A673 (cell line): ENCODE measurements at regions not wholly inside any gene's neighbourhood (a gene's known extent, or its start where the extent isn't known, plus 50 kb on each side); places are given as distances from the start of the nearest gene placed in this dataset.

Experiments
- BruUV-seq: library from RNA; stranded (reverse); fragments of 400-500 nt; replicated peaks from 2 replicates; lab custom pipeline; 2021; lab: Mats Ljungman, UMichigan
- CTCF ChIA-PET: fragments of 300-600 bp; sonication (Branson Sonifier 250); formaldehyde crosslinking; loops from one replicate; lab custom pipeline; 2022; ENCODE audit warnings: antibody characterized with exemption; lab: Charles Lee
- POLR2A ChIA-PET: fragments of 300-600 bp; sonication (Branson Sonifier 250); formaldehyde crosslinking; loops from one replicate; lab custom pipeline; 2022; ENCODE audit warnings: antibody characterized with exemption; ENCODE audit not compliant: low non-redundant PET; lab: Charles Lee
- DNase-seq: peaks from one replicate; pipeline ENCODE4 v3.0.0-alpha.2; 2015; ENCODE audit warnings: low spot score
- H3K27ac ChIP-seq: fragments of 200-600 bp; sonication (generic); 2 replicates; pipeline ENCODE4 v1.5.1; 2016; ENCODE audit warnings: mixed run types, low read depth, mild to moderate bottlenecking, mixed read lengths, antibody characterized with exemption, low read length; ENCODE audit not compliant: poor library complexity, severe bottlenecking
- H3K27me3 ChIP-seq: fragments of 200-600 bp; sonication (generic); replicated peaks from 2 replicates; pipeline ENCODE4 v1.6.1; 2017; ENCODE audit warnings: mixed run types, low read depth, mild to moderate bottlenecking, mixed read lengths, antibody characterized with exemption, low read length; ENCODE audit not compliant: insufficient read depth, poor library complexity
- H3K36me3 ChIP-seq: fragments of 200-600 bp; sonication (generic); 2 replicates; pipeline ENCODE4 v1.6.1; 2016; ENCODE audit warnings: mixed run types, mild to moderate bottlenecking, mixed read lengths, antibody characterized with exemption, low read length; ENCODE audit not compliant: insufficient read depth, poor library complexity, severe bottlenecking
- H3K4me1 ChIP-seq: fragments of 200-600 bp; sonication (generic); 2 replicates; pipeline ENCODE4 v1.6.1; 2017; ENCODE audit warnings: mixed run types, mild to moderate bottlenecking, mixed read lengths, antibody characterized with exemption, low read length; ENCODE audit not compliant: insufficient read depth, poor library complexity, severe bottlenecking
- H3K4me3 ChIP-seq: fragments of 200-600 bp; sonication (generic); 2 replicates; pipeline ENCODE4 v1.5.1; 2016; ENCODE audit warnings: low read depth, mixed run types, mild to moderate bottlenecking, mixed read lengths, low read length; ENCODE audit not compliant: poor library complexity, severe bottlenecking
- H3K9me3 ChIP-seq: fragments of 200-600 bp; sonication (generic); 2 replicates; pipeline ENCODE4 v1.6.1; 2016; ENCODE audit warnings: mixed run types, low read depth, mild to moderate bottlenecking, mixed read lengths, antibody characterized with exemption, low read length; ENCODE audit not compliant: poor library complexity, severe bottlenecking
- EZH2 ChIP-seq: fragments of 200-600 bp; sonication (generic); IDR thresholded peaks from 2 replicates; pipeline ENCODE4 v1.6.1; 2017; ENCODE audit warnings: borderline replicate concordance, low read depth, mild to moderate bottlenecking, mixed read lengths, antibody characterized with exemption, low read length; ENCODE audit not compliant: poor library complexity, severe bottlenecking
- intact Hi-C: fragments of 100-400 bp; cut with micrococcal nuclease; formaldehyde crosslinking; loops from one replicate; pipeline ENCODE4 v1.10.0; 2022; ENCODE audit not compliant: unreplicated experiment
- TF ChIP-seq, protein P1 (sequence below): fragments of 300-800, 200-600 bp; sonication (generic); conservative IDR thresholded peaks from 2 replicates; pipeline ENCODE4 v1.5.1; 2017; ENCODE audit warnings: low read depth, mild to moderate bottlenecking, antibody characterized with exemption, low read length, moderate library complexity, mixed read lengths

DNA sequence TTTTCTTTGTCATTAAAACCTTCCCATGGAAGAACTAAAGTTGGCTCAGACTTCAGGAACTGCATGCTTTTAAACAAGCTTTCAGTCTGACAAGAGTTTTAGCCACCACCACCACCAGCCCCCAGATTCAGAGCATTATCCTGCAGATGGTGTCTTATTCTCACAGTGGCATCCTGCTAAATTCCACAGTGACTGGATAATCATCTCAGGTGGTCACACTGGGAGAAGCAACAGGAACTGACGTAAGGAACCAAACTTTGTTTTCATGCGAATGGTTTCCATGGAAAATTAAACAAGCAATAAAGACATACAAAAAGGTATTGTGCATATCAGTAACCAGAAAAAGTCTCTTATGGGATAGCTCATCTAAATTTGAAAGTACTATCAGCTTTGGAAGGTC lies 370.7 kb downstream of the FBXW7 start:
- Histone ChIP-seq H3K27me3 (no peaks in the 10 kb centered on the region), H3K9me3 (no peaks in the 10 kb centered on the region), H3K36me3 (no peaks in the 10 kb centered on the region), H3K4me3 (no peak overlapping the region), H3K4me1 (no peaks in the 10 kb centered on the region), H3K27ac (no peak overlapping the region)
- BruUV-seq: no TSS peak
- CTCF ChIA-PET: no interaction called here
- POLR2A ChIA-PET: no interaction called here
- TF ChIP-seq EZH2: no peak
- TF ChIP-seq, protein P1, sequence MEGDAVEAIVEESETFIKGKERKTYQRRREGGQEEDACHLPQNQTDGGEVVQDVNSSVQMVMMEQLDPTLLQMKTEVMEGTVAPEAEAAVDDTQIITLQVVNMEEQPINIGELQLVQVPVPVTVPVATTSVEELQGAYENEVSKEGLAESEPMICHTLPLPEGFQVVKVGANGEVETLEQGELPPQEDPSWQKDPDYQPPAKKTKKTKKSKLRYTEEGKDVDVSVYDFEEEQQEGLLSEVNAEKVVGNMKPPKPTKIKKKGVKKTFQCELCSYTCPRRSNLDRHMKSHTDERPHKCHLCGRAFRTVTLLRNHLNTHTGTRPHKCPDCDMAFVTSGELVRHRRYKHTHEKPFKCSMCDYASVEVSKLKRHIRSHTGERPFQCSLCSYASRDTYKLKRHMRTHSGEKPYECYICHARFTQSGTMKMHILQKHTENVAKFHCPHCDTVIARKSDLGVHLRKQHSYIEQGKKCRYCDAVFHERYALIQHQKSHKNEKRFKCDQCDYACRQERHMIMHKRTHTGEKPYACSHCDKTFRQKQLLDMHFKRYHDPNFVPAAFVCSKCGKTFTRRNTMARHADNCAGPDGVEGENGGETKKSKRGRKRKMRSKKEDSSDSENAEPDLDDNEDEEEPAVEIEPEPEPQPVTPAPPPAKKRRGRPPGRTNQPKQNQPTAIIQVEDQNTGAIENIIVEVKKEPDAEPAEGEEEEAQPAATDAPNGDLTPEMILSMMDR: no peak
- no peak for DNase-seq
- intact Hi-C loops: no loop called here

DNA sequence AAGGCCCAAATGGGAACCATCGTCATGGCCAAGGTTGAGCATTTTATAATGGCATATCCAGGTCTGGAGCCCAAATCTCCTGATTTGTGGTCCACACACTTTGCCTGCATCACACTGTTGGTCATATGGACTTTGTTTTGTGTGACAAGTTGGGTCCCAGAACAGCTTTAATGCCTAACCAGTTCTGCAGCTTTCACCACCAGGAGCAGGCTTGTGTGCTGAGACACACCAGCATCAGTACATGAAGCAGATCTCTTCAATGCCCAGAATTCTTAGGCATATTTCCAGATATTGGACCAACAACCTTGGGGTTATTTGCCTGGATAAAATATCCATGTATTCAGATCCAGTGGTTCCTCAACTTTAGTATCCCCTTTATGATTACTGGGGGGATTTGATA lies 371.3 kb downstream of the FBXW7 start:
- TF ChIP-seq, protein P1: no peak
- no peak for TF ChIP-seq EZH2

DNA sequence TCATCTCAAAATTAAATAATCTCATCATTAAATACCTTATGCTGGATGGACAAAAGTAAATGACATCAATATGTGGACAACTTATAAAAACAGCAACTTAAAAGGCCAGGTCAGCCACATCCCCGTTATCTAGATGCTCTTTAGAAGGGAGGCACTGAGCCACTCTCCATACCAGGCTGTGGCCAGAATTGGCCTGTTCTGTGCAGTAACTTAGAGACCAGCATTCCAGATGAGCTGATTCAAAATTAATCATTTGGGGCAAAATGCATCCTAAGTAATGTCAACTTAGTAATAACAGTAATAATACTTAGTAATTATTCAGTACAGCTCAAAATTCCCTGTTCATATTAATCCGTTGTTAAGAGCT lies 373.6 kb downstream of the FBXW7 start:
- no TSS peak for BruUV-seq
- H3K27me3 ChIP-seq: no peaks in the 10 kb centered on the region
- H3K4me1 ChIP-seq: no peaks in the 10 kb centered on the region
- ChIA-PET POLR2A (no interaction called here), CTCF (no interaction called here)
- no peak for TF ChIP-seq EZH2
- TF ChIP-seq, protein P1: no peak
- H3K9me3 ChIP-seq: no peaks in the 10 kb centered on the region
- no peaks in the 10 kb centered on the region for H3K36me3 ChIP-seq
- H3K27ac ChIP-seq: no peak overlapping the region
- H3K4me3 ChIP-seq: no peak overlapping the region
- no peak for DNase-seq
- intact Hi-C loops: no loop called here

More for the DNA sequence above, 371.3 kb downstream of the FBXW7 start:
- intact Hi-C loops: no loop called here
- Histone ChIP-seq H3K36me3 (no peaks in the 10 kb centered on the region), H3K27me3 (no peaks in the 10 kb centered on the region), H3K4me1 (no peaks in the 10 kb centered on the region), H3K27ac (no peak overlapping the region), H3K4me3 (no peak overlapping the region), H3K9me3 (no peaks in the 10 kb centered on the region)
- BruUV-seq: no TSS peak
- CTCF ChIA-PET: no interaction called here
- no peak for DNase-seq
- POLR2A ChIA-PET: no interaction called here
